ENCODE measurements at regions not wholly inside any gene's neighbourhood (a gene's known extent, or its start where the extent isn't known, plus 50 kb on each side); places are given as distances from the start of the nearest gene placed in this dataset.
"Not testable (repeated sequence)": the region's sequence is repeated elsewhere in the genome, so short reads cannot be mapped to it uniquely, and the experiment has no call there.

GRCh38 chr7:125467996-125468854 is 538.6 kb upstream of the POT1 start:
- DNase-seq: no peak

- DNase-seq: no peak
Measured at GRCh38 chr7:125465527-125465926, 535.9 kb upstream of the POT1 start.

GRCh38 chr7:125462615-125463014 is 533.0 kb upstream of the POT1 start:
- no peak for DNase-seq

GRCh38 chr7:125459038-125459437 is 529.4 kb upstream of the POT1 start:
- no peak for DNase-seq

- DNase-seq: no peak
Measured at GRCh38 chr7:125450749-125451148, 521.1 kb upstream of the POT1 start.

- no peak for DNase-seq
Measured at GRCh38 chr7:125445836-125446235, 516.2 kb upstream of the POT1 start.

- DNase-seq: no peak
Measured at GRCh38 chr7:125444864-125445263, 515.2 kb upstream of the POT1 start.

GRCh38 chr7:125436220-125436619 is 506.6 kb upstream of the POT1 start:
- no peak for DNase-seq

GRCh38 chr7:125431349-125431748 is 501.7 kb upstream of the POT1 start:
- no peak for DNase-seq

GRCh38 chr7:125430013-125430412 is 500.4 kb upstream of the POT1 start:
- DNase-seq: no peak

- DNase-seq: no peak
Measured at GRCh38 chr7:125427676-125428075, 498.1 kb upstream of the POT1 start.

GRCh38 chr7:125425506-125425905 is 495.9 kb upstream of the POT1 start:
- DNase-seq: no peak

- DNase-seq: no peak
Measured at GRCh38 chr7:125424721-125425120, 495.1 kb upstream of the POT1 start.

- DNase-seq: no peak
Measured at GRCh38 chr7:125423458-125424155, 494.0 kb upstream of the POT1 start.

- not testable (repeated sequence) for DNase-seq
Measured at GRCh38 chr7:125421407-125421806, 491.8 kb upstream of the POT1 start.

- DNase-seq: no peak
Measured at GRCh38 chr7:125412890-125413665, 483.5 kb upstream of the POT1 start.

GRCh38 chr7:125409921-125410320 is 480.3 kb upstream of the POT1 start:
- DNase-seq: no peak

- no peak for DNase-seq
Measured at GRCh38 chr7:125406111-125406510, 476.5 kb upstream of the POT1 start.

GRCh38 chr7:125399408-125399807 is 469.8 kb upstream of the POT1 start:
- DNase-seq: no peak

- DNase-seq: no peak
Measured at GRCh38 chr7:125396466-125397151, 467.0 kb upstream of the POT1 start.

GRCh38 chr7:125391921-125392320 is 462.3 kb upstream of the POT1 start:
- no peak for DNase-seq

- no peak for DNase-seq
Measured at GRCh38 chr7:125390981-125391380, 461.4 kb upstream of the POT1 start.

Data from muscle of arm (tissue), 1 donor.